ENCODE measurements at regions not wholly inside any gene's neighbourhood (a gene's known extent, or its start where the extent isn't known, plus 50 kb on each side); places are given as distances from the start of the nearest gene placed in this dataset.

- TF ChIP-seq HMGXB4 (CRISPR knock-in tag; IDR thresholded peaks at IDR 0.05) (no peak), CTCF (IDR thresholded peaks at IDR 0.05) (no peak), JAZF1 (CRISPR knock-in tag; IDR thresholded peaks at IDR 0.05) (no peak), TP53 (CRISPR knock-in tag; IDR thresholded peaks at IDR 0.05) (no peak)
- TF ChIP-seq, protein P1, sequence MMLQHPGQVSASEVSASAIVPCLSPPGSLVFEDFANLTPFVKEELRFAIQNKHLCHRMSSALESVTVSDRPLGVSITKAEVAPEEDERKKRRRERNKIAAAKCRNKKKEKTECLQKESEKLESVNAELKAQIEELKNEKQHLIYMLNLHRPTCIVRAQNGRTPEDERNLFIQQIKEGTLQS (CRISPR knock-in tag; conservative IDR thresholded peaks at IDR 0.05), result no peak
- TF ChIP-seq, protein P2, sequence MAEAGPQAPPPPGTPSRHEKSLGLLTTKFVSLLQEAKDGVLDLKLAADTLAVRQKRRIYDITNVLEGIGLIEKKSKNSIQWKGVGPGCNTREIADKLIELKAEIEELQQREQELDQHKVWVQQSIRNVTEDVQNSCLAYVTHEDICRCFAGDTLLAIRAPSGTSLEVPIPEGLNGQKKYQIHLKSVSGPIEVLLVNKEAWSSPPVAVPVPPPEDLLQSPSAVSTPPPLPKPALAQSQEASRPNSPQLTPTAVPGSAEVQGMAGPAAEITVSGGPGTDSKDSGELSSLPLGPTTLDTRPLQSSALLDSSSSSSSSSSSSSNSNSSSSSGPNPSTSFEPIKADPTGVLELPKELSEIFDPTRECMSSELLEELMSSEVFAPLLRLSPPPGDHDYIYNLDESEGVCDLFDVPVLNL (CRISPR knock-in tag; IDR thresholded peaks at IDR 0.05; ENCODE audit: borderline replicate concordance, low read depth), result no peak
These were observed 81.8 kb upstream of the SFMBT2 start for GRCh38 chr10:7492660-7493046.
